ENCODE measurements at regions not wholly inside any gene's neighbourhood (a gene's known extent, or its start where the extent isn't known, plus 50 kb on each side); places are given as distances from the start of the nearest gene placed in this dataset.

DNA sequence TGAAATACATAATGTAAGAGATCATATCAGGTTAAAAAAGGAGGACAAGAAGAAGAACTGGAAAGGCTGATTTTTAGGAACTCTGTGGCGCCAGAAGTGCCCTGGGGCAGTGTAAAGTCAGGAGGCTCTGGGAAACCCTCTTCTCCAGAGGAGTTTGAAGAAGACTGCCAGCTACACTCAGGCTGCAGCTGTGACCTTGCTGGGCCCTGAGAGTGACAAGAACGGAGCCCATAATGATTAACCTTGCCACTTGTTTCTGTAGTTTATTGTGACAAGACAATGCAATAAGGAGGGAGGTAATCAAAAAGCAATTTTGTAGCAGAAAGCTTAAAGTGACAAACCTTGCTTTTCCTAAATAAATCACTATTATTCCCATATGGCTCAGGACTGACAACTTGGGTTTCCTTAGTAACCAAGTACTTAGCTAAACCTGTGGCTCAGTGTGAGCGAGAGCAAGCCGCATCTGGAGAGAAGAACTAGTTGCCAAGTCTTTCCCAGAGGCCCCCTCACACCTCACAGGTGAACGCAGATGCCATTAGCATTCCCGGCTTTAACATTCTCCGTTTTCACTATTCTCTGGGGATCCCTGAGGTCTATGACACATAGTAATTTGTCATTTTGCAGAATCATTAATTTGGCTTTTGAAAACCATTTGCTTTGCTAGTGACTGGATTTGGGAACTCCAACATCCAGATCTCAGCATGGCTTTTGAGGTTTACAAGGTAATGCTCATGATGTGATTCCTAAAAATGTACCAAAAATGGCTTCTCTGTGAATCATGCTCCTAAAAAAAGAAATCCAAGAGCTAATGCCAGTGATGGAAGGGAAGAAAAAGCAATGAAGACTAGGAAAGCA lies 115.9 kb downstream of the OMA1 start:
- peak; percentile 80 for DNase-seq

DNA sequence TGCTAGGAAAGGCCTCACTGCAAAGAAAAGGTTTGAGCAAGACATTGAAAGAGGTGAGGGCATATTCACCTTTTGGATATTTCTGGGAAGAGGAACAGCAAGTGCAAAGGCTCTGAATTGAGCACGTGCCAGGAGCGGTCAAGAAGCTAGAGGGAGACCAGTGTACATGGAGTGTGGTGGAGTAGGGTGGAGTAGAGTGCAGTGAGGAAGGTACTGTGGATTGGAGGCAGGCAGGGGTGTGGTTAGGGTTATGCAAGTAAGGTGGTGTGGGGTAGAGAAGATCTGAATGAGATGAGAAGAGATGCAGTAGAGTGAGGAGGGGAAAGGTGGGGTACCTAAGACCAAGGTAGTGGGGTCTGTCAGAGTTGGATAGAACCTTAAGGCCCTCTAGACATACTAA lies 119.6 kb downstream of the OMA1 start:
- DNase-seq: no peak

DNA sequence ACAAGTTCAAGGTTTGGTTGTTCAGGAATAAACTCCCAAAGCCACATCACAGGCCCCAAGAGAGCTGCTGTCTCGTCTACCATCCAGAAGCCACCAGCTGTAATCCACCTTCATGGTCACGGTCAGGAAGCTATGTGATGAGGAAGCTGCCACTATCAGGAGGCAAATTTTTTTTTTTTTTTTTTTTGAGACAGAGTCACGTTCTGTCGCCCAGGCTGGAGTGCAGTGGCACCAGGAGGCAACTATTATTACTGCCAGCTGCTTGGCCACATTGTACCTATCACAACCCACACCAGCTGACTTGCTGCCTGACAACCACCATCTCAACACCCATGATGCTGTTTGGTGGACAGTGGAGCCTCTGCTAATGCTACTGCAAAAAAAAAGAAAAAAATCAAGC lies 124.1 kb downstream of the OMA1 start:
- no peak for DNase-seq

DNA sequence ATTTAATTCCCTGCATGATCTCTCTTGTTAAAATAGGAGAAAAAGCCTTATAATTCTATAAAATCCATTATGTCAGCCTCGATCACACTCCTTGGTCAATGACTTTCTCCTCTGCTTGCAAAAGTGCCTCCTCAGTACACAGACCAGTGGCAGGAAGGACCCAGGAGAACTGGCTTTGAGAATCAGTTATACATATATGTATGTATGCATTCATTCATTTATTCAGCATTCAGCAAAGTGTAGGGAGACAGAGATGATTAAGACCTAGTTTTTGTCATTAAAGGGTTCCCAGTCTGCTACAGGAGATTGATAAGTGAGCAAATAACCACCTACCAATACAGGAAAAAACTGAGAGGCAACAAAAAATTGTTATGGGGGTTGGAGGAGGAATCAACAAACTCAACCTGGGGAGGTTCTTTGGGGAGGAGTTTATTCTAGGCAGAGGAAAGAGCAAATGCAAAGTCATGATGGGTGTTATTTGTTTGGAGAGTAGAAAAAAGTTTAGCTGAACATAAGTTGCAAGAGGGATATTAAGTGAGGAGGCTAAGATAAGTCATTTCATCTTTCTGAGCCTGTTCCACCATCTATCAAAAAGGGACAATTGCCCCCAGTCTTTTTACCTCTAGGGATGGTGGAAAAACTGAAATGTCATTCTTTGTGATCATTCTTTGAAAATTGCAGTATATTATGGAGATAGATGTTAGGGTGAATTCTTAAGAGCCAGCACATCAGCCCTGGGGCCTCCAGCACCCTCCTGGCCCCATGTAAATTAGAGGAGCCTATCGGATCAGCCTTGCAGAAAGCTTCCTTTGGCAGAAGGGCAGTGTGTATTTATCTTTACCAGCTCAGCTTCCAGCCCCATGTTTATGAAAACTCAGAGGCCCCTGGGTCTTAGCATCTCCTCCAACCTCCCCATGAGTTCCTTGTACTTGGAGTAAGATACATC lies 128.0 kb downstream of the OMA1 start:
- DNase-seq: no peak

DNA sequence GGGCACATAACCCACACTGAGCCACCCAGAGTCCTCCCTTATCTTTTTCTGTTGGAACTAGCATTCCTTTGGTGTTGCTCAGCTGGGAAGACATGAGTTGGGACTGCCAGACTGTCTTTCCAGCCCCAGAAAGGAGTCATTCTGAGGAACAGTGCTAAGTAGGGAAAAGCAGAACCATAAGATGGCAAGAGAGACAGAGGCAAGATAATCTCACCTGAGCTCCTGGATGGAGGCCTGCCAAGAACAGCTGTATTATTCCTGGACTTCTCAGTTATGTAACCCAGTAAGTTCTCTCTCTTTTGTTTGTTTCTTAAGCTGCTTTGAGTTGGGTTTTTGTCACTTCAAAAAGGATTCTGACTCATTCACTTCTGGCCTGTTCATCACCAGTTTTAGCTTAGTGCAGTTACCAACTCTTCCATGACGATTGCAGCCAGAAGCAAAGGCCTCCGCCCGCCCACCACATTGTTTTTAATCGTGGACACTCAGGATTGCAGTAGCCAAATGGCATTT lies 134.4 kb downstream of the OMA1 start:
- no peak for DNase-seq

DNA sequence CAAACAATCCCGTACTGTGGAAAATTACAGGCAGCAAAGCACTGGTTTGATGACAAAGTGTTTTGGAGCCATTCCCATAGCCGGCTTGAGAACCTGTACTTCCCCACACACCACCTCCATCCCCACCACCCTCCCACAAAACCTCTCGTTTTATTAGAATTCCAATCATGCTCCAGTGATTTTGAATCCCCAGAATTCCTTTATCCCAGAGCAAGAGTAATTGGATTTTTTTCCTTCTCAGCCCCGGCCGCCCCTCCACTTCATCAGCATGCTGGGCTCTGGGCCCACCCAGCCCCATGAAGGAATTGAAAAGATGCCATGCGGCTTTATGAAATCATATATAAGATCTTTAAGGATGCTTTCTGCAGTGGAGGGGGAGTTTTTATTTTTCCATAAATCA lies 136.6 kb downstream of the OMA1 start:
- DNase-seq: no peak

DNA sequence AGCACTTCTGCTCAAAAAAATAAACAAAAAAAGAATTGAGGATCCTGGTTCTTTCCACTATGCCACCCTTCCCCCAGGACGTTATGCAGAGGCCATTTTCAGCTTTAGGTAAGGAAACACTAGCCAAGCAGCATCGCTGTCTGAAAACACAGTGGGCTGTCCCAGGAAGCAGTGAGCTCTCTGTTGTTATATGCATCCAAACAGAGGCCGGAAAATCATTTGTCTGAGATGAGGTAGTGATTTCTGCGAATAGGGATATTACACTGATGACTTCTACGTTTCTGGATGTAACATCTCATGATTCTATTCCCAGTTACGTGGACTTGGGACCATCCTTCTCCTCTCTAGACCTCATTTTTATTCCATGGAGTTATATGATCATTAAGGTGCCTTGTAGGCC lies 137.2 kb downstream of the OMA1 start:
- no peak for DNase-seq

DNA sequence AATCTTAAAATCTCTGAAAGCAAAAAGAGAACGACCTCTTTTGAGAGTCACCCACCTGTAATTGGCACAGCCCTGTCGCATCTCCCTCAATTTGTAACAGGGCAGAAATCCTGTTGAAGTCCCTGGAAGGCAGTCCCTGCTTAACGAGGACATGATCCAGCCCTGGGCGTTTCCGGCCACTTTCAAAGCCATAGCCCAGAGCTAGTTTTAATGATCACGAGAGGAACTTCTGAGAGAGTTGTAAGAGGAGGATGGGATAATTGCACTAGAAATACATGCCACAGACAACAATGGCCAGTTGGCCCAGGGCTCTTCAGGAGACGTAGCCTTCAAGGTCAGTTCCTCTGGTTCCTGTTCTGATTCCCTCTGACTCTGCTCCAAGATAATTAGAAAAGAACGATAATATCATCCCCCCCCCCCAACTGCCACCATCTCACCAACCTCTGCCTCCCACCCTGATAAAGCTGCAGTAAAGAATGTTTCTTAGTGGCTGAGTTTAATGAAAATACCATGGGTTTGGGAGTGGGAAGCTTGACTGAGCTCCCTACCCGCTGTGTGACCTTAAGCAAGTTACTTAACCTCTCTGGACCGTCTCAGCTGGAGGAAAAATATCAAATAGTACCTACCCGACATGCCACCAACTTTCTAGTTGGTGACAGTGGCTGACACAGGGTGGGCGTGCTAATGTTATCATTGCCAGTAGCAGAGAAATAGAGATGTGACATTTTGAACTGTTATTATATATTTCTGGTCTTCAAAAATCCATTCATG lies 140.0 kb downstream of the OMA1 start:
- no peak for DNase-seq

DNA sequence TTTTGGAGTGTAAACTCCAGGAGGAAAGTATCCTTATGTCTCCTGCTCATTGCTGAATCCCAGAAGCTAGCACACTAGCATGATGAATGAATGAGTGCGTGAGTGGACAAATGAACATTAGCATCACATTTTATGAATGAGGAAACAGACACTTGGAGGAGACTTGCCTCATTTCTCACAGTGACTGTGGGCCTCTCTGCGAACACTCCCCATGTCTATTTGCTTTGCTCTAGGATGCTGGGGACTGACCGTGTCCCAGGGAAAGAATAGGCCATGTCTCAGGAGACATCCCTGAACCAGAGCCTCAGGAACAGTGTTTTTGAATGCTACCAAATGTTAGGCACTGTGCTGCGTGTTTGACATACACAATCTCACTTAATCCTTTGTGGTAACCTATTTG lies 140.9 kb downstream of the OMA1 start:
- DNase-seq: no peak

DNA sequence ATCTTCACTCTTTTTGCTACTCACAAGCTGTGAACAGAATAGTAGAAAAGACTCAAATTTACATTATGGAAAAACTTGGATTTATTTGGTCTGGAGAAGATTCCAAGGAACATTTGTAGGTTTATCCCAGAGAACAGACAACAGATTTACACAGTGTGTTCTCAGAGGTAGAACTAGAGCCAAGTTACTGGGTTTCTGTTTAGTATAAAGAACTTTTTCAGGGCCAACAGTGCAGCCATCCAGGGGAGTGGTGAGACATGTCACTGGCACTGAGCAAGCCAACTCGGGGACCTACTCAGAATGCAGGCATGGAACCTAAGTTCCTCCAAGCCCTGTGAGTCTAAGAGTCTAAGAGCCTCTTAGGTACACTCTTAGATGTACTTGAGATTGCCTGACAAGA lies 142.6 kb downstream of the OMA1 start:
- DNase-seq: no peak

DNA sequence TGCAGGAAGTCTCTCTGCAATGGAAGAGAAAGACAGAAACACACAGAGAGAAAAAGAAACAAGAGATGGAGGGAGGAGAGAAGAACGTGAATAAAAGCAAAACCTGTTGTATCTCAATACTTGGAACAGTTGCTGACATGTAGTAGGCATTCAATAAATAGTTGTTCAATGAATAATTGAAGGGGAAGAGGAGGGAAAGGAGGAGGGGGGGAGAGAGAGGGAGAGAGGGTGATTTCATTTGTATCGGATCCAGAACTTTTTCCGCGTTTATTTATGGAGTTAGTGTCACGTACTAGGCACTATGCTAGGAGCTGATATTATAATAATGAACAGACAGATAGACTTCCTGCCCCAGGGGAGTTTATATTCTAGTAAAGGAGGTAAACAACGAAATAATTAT lies 144.1 kb downstream of the OMA1 start:
- DNase-seq: no peak

DNA sequence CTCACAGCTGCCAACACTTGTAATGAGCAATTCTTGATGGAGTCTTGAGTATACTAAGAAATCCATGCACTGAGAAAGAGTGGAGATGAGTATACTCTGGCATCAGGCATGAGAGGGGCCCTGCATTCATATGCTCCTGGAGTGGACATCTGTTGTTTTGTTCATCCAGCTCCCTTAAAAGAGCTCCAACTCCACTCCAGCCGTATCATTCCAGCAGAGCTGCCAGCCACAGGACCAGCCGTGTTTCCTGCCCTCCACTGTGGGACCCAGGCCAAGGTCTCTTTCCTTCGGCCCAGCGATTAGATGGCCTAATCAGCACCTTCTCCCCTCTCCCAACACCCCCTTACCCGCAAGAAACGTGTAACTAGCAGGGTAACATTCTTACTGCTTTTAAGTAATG lies 144.5 kb downstream of the OMA1 start:
- no peak for DNase-seq

DNA sequence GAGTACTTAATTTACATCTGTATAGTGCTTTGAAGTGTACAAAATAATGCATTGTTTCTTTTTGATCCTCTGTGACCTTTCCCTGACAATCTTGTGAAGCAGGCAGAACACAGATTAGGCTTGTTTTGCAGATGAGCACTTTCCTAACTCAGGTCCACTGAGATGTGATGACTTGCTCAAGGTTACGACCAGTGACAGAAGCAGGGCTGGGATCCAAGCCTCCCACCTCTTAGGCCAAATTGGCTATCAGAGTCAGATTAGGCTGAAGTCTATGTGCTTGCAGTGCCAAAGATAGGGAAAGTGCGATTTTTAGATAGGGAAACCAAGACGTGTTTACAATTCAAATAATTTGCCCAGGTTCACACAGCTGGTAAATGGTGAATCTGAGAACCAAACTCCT lies 147.3 kb downstream of the OMA1 start:
- no peak for DNase-seq

DNA sequence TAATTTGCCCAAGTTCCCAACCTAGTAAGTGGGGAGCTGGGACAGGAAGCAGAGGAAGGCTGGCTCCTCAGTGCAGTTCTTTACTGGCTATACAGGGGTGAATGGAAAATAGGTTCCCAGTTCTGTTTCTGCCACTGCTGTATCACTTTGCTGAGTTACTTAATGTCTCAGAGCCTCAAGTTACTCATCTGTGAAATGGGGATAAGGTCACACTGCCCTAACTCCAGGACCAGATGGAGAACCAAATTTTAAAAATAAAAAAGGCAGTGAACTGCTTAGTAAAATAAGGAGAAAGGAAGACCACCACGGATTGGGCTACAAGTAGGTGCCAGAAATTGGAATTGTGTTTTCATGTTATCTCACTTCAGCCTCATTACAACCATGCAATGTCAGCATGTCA lies 147.8 kb downstream of the OMA1 start:
- no peak for DNase-seq

DNA sequence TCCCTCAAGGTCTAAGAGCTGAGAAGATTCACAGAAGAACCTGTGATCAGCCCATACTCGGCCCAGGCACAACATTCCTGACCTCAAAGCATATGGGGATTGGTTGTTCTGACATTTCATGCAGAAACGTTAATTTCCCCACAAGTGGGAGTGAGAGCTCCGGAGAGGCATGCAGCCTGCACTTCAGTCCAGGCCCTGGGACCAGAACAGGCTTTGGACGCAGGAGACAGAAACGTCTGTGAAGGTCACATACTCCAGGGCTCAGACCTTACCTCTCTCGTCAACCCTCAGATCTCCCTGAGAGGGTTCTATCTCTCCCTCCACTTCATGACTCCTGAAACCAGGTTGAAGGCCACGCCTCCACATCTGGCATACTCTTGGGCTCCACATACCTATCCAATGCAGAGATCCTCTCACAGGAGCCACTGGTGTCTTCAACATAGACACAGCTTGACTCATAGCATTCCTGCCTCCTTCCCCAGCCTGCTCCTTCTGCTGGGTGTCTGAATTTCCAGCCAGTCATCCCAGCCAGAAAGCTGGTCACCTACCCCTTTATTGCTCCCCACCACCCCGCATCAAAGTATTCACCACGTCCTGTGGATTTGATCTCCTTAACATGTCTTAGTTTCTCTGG lies 149.2 kb downstream of the OMA1 start:
- DNase-seq: peak; percentile 41

DNA sequence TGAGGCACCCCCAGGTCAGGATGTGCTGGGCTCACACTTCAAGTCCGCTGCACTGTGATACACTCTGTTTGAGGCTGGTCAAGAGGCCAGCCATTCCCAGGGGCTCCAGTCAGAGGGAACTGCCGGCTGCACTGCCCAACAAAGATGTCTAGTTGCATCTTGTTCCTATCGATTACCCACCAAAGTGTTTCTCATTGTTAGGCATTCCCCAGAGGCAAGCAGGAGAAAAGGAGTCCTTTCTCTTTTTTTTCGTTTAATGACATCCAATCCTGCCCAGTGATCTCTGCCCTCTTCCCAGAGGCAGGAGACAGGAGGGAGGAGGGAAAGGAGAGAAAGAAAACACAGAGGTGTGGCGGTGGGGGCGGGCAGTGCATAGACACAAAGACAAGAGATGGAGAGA lies 150.4 kb downstream of the OMA1 start:
- no peak for DNase-seq

DNA sequence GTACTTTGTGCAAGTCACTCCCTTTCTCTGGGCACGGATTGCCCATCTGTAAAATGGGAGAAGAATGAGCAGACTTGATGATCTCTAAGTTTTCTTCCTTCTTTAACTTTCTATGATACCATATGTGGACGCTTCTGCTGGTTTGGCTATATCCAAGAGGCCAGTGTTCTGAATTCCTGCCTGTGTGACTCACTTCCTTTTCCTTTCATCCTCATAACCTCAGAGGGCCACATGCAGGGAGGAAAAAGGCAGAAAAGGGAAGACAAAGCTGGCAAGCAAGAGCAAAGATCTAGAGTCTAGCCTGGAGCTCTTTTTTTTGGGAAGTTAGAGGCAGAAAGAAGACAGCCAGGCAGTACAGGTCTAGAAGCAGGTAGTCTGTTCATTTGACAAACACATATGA lies 151.2 kb downstream of the OMA1 start:
- DNase-seq: no peak

DNA sequence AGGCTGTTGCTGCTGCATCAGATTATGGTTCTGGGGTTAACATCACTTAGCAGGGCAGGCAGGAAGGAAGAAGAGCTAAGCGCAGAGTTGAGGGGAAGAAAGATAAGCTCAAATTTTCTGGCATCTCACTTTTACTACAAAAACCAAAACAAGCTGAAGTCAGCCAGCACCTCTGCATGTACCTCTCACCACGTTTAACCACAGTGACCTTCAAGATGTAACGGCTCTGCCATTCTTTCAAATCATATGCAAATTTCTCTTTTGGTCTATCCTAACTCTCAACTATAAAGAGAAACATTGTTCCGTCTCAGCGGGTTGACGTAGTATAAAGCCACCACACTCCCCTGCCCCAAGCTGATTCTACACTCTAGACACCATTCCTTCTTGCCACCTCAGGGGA lies 154.4 kb downstream of the OMA1 start:
- DNase-seq: no peak

DNA sequence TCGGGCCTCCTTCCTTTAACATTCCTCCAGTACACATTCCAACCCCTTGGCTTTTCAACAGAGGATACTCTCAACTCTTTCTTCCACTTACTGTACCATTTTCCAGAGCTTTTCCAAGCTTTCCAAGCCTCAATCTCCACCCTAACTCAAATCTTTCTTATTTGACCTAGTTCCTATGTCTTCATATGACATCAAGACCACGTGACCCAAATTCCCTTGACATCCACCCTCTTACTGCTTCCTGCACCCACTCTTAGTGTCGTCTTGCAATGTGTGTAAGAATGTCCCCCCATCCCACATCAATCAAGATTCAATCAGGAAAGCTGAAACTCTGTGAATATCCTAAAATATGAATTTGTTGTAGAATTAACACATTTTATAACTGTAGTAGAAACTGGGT lies 155.0 kb downstream of the OMA1 start:
- DNase-seq: no peak

DNA sequence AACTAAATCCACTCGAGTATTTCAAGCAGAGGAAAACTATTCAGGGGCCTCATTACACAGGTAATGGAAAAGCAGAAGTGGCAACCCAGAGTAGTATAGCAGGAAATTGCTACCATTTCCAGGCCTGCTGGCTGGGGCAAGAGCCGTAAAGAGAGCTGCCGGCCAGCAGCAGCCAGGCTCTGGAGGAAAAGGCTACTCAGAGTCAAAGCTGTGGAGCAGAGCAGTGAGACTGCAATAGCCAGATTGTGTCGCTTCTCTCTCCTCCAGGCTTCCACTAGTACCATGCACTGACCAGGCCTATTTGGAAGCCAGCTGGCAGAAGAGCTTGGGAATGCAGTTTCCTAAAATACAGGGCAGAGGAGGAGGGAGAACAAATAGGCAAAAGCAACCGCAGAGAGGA lies 155.5 kb downstream of the OMA1 start:
- no peak for DNase-seq

DNA sequence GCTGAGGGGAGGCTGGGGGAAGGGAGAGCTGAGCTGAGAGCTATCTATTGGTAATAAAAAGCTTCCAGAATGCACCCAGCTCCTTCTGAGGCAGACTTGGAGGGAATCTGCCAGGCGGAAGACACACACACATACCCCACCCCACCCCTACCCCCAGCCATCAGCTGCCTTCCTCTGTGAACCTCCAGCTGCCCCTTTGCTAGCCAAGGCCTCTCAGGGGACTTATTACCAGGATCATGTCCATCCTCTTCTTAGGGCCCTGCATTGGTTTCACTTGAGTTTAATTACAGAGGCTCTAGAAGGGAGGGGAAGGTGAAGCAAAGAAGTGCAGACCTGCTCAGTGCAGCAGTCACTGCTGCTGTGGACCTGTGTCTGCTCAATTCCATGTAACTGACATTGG lies 156.4 kb downstream of the OMA1 start:
- no peak for DNase-seq

DNA sequence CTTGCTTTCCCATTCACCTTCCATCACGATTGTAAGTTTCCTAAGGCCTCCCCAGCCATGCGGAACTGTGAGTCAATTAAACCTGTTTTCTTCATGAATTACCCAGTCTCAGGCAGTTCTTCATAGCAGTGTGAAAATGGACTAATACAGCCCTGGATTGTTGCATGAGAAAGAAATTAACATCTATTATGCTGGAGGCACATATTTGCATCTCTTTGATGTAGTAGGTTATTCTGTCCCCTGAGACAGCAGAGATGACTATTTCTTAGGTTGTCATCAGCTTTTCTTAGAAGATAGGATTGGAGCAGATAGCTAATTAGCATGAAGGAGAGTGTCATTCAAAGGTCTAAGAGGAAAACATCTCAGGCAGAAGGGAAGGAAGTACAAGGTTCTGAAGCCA lies 166.2 kb downstream of the OMA1 start:
- no peak for DNase-seq

DNA sequence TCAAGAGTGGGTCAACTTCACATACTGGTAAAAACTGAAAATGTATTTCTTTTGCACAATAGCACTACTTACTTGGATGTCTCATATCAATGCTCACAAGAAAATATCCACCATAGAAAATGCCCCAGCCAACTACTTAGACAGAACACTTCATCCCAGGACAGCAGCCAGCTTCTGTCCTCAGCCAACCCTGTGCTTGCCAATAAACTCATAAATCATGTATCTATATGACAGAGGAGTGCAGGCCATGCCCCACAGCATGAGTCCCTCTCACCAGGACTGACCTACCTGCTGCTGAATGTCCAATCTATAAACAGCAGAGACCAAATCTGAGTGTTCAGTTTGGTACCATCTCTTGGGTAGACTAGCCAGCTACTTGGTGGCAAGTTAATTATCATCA lies 179.3 kb downstream of the OMA1 start:
- DNase-seq: no peak
